ENCODE measurements at regions not wholly inside any gene's neighbourhood (a gene's known extent, or its start where the extent isn't known, plus 50 kb on each side); places are given as distances from the start of the nearest gene placed in this dataset.

GRCh38 chr14:61153431-61153830 is 127.7 kb downstream of the TMEM30B start:
- Histone ChIP-seq H3K9ac (ENCODE audit: low read length) (peak overlapping the region; percentile 29), H3K4me2 (ENCODE audit: low read length) (peak overlapping the region; percentile 51), H2AFZ (ENCODE audit: low read depth, low read length) (no peak overlapping the region), H3K4me1 (ENCODE audit: insufficient read depth, low read length) (peaks cover 30% of the 10 kb centered on the region), H3K27ac (ENCODE audit: low read depth, low read length) (peak overlapping the region; percentile 84), H3K36me3 (ENCODE audit: insufficient read depth, low read length) (no peaks in the 10 kb centered on the region), H3K9me3 (ENCODE audit: insufficient read depth, low read depth, low read length) (no peaks in the 10 kb centered on the region), H3K4me3 (ENCODE audit: insufficient read depth, low read depth, low read length) (no peak overlapping the region), H3K79me2 (ENCODE audit: insufficient read depth, low read length) (no peaks in the 10 kb centered on the region), H3K27me3 (ENCODE audit: insufficient read depth, low read length) (no peaks in the 10 kb centered on the region), H4K20me1 (ENCODE audit: insufficient read depth, low read length) (no peaks in the 10 kb centered on the region)
- Mint-ChIP-seq H3K9me3 (ENCODE audit: unreplicated experiment) (peaks cover 2% of the 10 kb centered on the region), H3K27me3 (ENCODE audit: low read depth, unreplicated experiment) (no peaks in the 10 kb centered on the region), H3K4me3 (ENCODE audit: unreplicated experiment) (peak overlapping the region; percentile 31), H3K27ac (ENCODE audit: unreplicated experiment) (peak overlapping the region; percentile 83), H3K36me3 (ENCODE audit: low read depth, unreplicated experiment) (no peaks in the 10 kb centered on the region), H3K4me1 (ENCODE audit: low read depth, unreplicated experiment) (peaks cover 25% of the 10 kb centered on the region)
- FAIRE-seq: no peak
- no peak for TF ChIP-seq EZH2 (IDR thresholded peaks at IDR 0.05; ENCODE audit: insufficient read depth, low read length)
- TF ChIP-seq, protein P1, sequence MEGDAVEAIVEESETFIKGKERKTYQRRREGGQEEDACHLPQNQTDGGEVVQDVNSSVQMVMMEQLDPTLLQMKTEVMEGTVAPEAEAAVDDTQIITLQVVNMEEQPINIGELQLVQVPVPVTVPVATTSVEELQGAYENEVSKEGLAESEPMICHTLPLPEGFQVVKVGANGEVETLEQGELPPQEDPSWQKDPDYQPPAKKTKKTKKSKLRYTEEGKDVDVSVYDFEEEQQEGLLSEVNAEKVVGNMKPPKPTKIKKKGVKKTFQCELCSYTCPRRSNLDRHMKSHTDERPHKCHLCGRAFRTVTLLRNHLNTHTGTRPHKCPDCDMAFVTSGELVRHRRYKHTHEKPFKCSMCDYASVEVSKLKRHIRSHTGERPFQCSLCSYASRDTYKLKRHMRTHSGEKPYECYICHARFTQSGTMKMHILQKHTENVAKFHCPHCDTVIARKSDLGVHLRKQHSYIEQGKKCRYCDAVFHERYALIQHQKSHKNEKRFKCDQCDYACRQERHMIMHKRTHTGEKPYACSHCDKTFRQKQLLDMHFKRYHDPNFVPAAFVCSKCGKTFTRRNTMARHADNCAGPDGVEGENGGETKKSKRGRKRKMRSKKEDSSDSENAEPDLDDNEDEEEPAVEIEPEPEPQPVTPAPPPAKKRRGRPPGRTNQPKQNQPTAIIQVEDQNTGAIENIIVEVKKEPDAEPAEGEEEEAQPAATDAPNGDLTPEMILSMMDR (IDR thresholded peaks at IDR 0.05; ENCODE audit: insufficient read depth, low read depth, low read length): no peak
- DNase-seq (ENCODE audit: low read depth): peak; percentile 82

DNA sequence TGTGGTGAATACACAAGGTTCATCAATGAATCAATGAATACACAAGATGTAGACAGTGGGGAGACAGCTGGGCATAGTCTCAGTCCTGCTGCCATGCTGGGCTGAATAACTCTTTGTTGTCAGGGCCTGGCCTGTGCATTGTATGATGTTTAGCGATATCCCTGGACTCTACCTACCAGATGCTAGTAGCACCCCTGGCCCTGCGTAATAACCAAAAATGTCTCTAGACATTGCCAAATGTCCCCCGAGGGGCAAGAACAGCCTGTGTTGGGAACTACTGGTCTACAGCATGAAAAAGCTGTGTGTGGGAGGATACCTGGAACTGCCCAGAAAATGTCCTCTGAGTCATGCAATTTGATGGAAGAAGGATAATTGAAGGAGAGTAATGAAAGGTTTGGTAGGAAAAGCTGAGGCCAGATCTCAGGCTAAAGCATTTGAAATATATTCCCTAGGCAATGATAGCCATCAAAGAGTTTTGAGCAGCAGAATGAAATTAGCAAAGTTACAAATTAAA is 128.2 kb downstream of the TMEM30B start:
- no peaks in the 10 kb centered on the region for H3K36me3 Mint-ChIP-seq (ENCODE audit: low read depth, unreplicated experiment)
- no peaks in the 10 kb centered on the region for H3K27me3 ChIP-seq (ENCODE audit: insufficient read depth, low read length)
- peak; percentile 70 for FAIRE-seq
- peak overlapping the region; percentile 51 for H3K4me2 ChIP-seq (ENCODE audit: low read length)
- no peaks in the 10 kb centered on the region for H3K9me3 ChIP-seq (ENCODE audit: insufficient read depth, low read depth, low read length)
- H4K20me1 ChIP-seq (ENCODE audit: insufficient read depth, low read length): no peaks in the 10 kb centered on the region
- peaks cover 27% of the 10 kb centered on the region for H3K4me1 Mint-ChIP-seq (ENCODE audit: low read depth, unreplicated experiment)
- H3K4me3 ChIP-seq (ENCODE audit: insufficient read depth, low read depth, low read length): no peak overlapping the region
- H3K27ac ChIP-seq (ENCODE audit: low read depth, low read length): peak overlapping the region; percentile 84
- H3K9me3 Mint-ChIP-seq (ENCODE audit: unreplicated experiment): peaks cover 2% of the 10 kb centered on the region
- peak overlapping the region; percentile 83 for H3K27ac Mint-ChIP-seq (ENCODE audit: unreplicated experiment)
- no peak overlapping the region for H2AFZ ChIP-seq (ENCODE audit: low read depth, low read length)
- no peaks in the 10 kb centered on the region for H3K27me3 Mint-ChIP-seq (ENCODE audit: low read depth, unreplicated experiment)
- no peak for TF ChIP-seq EZH2 (IDR thresholded peaks at IDR 0.05; ENCODE audit: insufficient read depth, low read length)
- TF ChIP-seq, protein P1 (IDR thresholded peaks at IDR 0.05; ENCODE audit: insufficient read depth, low read depth, low read length): no peak
- peak overlapping the region; percentile 29 for H3K9ac ChIP-seq (ENCODE audit: low read length)
- no peaks in the 10 kb centered on the region for H3K36me3 ChIP-seq (ENCODE audit: insufficient read depth, low read length)
- no peak overlapping the region for H3K4me3 Mint-ChIP-seq (ENCODE audit: unreplicated experiment)
- DNase-seq (ENCODE audit: low read depth): peak; percentile 96
- peaks cover 35% of the 10 kb centered on the region for H3K4me1 ChIP-seq (ENCODE audit: insufficient read depth, low read length)
- H3K79me2 ChIP-seq (ENCODE audit: insufficient read depth, low read length): no peaks in the 10 kb centered on the region

DNA sequence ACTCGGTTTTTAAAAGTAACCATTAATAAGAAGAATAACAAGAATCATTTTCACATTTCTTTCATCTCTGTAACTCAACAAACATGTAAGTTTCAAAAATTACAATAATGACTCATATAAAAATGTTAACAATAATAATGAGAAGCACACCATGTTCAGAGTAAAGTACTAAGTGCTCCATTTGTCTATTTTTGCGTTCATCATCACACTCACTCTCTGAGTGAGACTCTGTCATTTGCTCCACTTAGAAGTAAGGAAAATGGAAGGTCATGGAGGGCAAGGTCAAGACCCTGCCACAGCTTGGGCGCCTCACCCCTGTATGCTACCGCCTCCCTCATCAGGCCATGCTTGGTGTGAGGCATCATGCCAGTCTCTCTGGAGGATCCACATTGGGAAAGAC is 129.9 kb downstream of the TMEM30B start:
- H3K36me3 Mint-ChIP-seq (ENCODE audit: low read depth, unreplicated experiment): no peaks in the 10 kb centered on the region
- no peak overlapping the region for H3K4me2 ChIP-seq (ENCODE audit: low read length)
- no peak overlapping the region for H3K4me3 ChIP-seq (ENCODE audit: insufficient read depth, low read depth, low read length)
- no peak overlapping the region for H3K27ac Mint-ChIP-seq (ENCODE audit: unreplicated experiment)
- H3K36me3 ChIP-seq (ENCODE audit: insufficient read depth, low read length): no peaks in the 10 kb centered on the region
- no peaks in the 10 kb centered on the region for H3K27me3 Mint-ChIP-seq (ENCODE audit: low read depth, unreplicated experiment)
- H3K9me3 ChIP-seq (ENCODE audit: insufficient read depth, low read depth, low read length): no peaks in the 10 kb centered on the region
- H3K27ac ChIP-seq (ENCODE audit: low read depth, low read length): peak overlapping the region; percentile 65
- H3K4me3 Mint-ChIP-seq (ENCODE audit: unreplicated experiment): no peak overlapping the region
- no peaks in the 10 kb centered on the region for H3K79me2 ChIP-seq (ENCODE audit: insufficient read depth, low read length)
- no peaks in the 10 kb centered on the region for H3K27me3 ChIP-seq (ENCODE audit: insufficient read depth, low read length)
- peaks cover 2% of the 10 kb centered on the region for H3K9me3 Mint-ChIP-seq (ENCODE audit: unreplicated experiment)
- TF ChIP-seq, protein P1 (IDR thresholded peaks at IDR 0.05; ENCODE audit: insufficient read depth, low read depth, low read length): no peak
- TF ChIP-seq EZH2 (IDR thresholded peaks at IDR 0.05; ENCODE audit: insufficient read depth, low read length): no peak
- H3K4me1 ChIP-seq (ENCODE audit: insufficient read depth, low read length): peaks cover 52% of the 10 kb centered on the region
- FAIRE-seq (no peak), DNase-seq (ENCODE audit: low read depth) (no peak)
- H2AFZ ChIP-seq (ENCODE audit: low read depth, low read length): no peak overlapping the region
- no peaks in the 10 kb centered on the region for H4K20me1 ChIP-seq (ENCODE audit: insufficient read depth, low read length)
- H3K9ac ChIP-seq (ENCODE audit: low read length): no peak overlapping the region
- peaks cover 37% of the 10 kb centered on the region for H3K4me1 Mint-ChIP-seq (ENCODE audit: low read depth, unreplicated experiment)

All from astrocyte (in vitro differentiated cells and primary cell).